GM12891 (cell line): ENCODE measurements at regions not wholly inside any gene's neighbourhood (a gene's known extent, or its start where the extent isn't known, plus 50 kb on each side); places are given as distances from the start of the nearest gene placed in this dataset.

Source experiments
- DNase-seq: peaks from one replicate; pipeline ENCODE4 v3.0.0; 2011; ENCODE audit warnings: low spot score; ENCODE audit not compliant: insufficient read length
- FAIRE-seq: peaks from 2 replicates; lab custom pipeline; 2011; peaks lifted over from hg19 to GRCh38; lab: Jason Lieb, UNC
- PAX5 ChIP-seq: IDR thresholded peaks from 2 replicates; pipeline ENCODE4 v1.6.1; 2011; ENCODE audit warnings: low read length, moderate library complexity, mild to moderate bottlenecking; ENCODE audit not compliant: insufficient read depth, severe bottlenecking
- POLR2A ChIP-seq: IDR thresholded peaks from 2 replicates; pipeline ENCODE4 v1.6.1; 2011; ENCODE audit warnings: low read depth, low read length, control low read depth
- POLR2AphosphoS5 ChIP-seq: IDR thresholded peaks from 2 replicates; pipeline ENCODE4 v1.6.1; 2011; ENCODE audit warnings: low read depth, low read length, control low read depth
- POU2F2 ChIP-seq: IDR thresholded peaks from 2 replicates; pipeline ENCODE4 v1.6.1; 2011; ENCODE audit warnings: low read depth, mild to moderate bottlenecking, control low read depth, low read length, moderate library complexity
- SPI1 ChIP-seq: IDR thresholded peaks from 2 replicates; pipeline ENCODE4 v1.6.1; 2011; ENCODE audit warnings: low read depth, low read length, control low read depth
- TAF1 ChIP-seq: IDR thresholded peaks from 2 replicates; pipeline ENCODE4 v1.6.1; 2011; ENCODE audit warnings: low read depth, low read length, control low read depth

GRCh38 chr6:14903176-14904038 is 342.5 kb upstream of the JARID2 start:
- FAIRE-seq (peak; percentile 80), DNase-seq (no peak)
- TF ChIP-seq TAF1 (no peak), POU2F2 (no peak), POLR2A (no peak), PAX5 (no peak), POLR2AphosphoS5 (no peak), SPI1 (no peak)

GRCh38 chr6:14905201-14905600 is 340.7 kb upstream of the JARID2 start:
- TF ChIP-seq TAF1 = no peak
- no peak for TF ChIP-seq PAX5
- FAIRE-seq (no peak), DNase-seq (no peak)

DNA sequence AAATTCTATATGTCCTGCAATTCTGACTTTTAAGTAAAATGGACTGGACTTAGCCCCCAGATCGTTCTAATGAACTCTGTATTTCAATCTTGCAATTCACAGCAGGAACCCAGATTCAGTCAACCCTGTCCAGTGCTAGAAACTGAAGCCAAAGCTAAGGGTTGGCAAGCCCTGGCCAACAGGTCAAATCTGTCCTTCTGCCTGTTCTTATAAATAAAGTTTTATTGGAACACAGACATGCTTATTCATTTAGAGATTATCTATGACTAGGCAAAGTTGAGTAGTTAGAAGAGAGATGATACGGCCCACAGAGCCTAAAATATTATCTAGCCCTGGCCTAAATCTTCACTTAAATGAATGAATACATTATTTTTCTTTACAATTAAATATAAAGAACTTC is 339.2 kb upstream of the JARID2 start:
- FAIRE-seq = no peak
- DNase-seq = no peak
- TF ChIP-seq POLR2AphosphoS5 = no peak

- DNase-seq (peak; percentile 53), FAIRE-seq (peak; percentile 94)
- TF ChIP-seq POLR2A (no peak), SPI1 (peak; percentile 99), POLR2AphosphoS5 (no peak), POU2F2 (0 out of 2 replicates have a peak, but pooled peaks have one; percentile 9), TAF1 (0 out of 2 replicates have a peak, but pooled peaks have one; percentile 22), PAX5 (peak; percentile 58)
These were observed 334.9 kb upstream of the JARID2 start for GRCh38 chr6:14910692-14911547.

- FAIRE-seq (no peak), DNase-seq (no peak)
- no peak for TF ChIP-seq PAX5
- no peak for TF ChIP-seq POLR2A
- TF ChIP-seq TAF1 = no peak
- no peak for TF ChIP-seq POLR2AphosphoS5
- no peak for TF ChIP-seq SPI1
- TF ChIP-seq POU2F2 = no peak
These were observed 333.6 kb upstream of the JARID2 start for GRCh38 chr6:14912226-14912625.

DNA sequence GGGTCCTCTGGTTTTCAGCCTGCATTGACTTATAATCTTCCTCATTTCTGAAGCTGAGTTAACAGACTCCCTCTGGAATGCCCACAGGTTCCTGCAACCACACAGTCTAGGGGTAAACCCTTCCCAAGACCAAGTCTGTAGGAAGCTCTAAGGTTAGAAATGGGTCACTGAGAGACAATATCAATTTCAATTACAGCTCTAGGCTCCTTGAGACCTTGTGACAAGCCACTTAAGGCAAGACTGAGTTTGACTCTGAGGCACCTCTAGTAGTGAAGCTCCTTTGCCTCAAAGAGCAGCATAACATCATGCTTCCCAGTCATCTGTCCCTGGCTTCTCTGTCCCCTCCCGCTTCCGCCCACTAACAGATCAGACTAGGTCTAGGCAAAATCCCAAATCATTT is 333.2 kb upstream of the JARID2 start:
- DNase-seq (no peak), FAIRE-seq (no peak)
- TF ChIP-seq SPI1 = no peak
- TF ChIP-seq POLR2AphosphoS5 = no peak
- no peak for TF ChIP-seq POLR2A
- no peak for TF ChIP-seq PAX5
- no peak for TF ChIP-seq TAF1
- TF ChIP-seq POU2F2 = no peak

- no peak for DNase-seq
- no peak for FAIRE-seq
- TF ChIP-seq POLR2AphosphoS5 (no peak), POU2F2 (no peak), POLR2A (no peak), PAX5 (no peak), TAF1 (no peak), SPI1 (no peak)
These were observed 331.9 kb upstream of the JARID2 start for GRCh38 chr6:14913931-14914330.

DNA sequence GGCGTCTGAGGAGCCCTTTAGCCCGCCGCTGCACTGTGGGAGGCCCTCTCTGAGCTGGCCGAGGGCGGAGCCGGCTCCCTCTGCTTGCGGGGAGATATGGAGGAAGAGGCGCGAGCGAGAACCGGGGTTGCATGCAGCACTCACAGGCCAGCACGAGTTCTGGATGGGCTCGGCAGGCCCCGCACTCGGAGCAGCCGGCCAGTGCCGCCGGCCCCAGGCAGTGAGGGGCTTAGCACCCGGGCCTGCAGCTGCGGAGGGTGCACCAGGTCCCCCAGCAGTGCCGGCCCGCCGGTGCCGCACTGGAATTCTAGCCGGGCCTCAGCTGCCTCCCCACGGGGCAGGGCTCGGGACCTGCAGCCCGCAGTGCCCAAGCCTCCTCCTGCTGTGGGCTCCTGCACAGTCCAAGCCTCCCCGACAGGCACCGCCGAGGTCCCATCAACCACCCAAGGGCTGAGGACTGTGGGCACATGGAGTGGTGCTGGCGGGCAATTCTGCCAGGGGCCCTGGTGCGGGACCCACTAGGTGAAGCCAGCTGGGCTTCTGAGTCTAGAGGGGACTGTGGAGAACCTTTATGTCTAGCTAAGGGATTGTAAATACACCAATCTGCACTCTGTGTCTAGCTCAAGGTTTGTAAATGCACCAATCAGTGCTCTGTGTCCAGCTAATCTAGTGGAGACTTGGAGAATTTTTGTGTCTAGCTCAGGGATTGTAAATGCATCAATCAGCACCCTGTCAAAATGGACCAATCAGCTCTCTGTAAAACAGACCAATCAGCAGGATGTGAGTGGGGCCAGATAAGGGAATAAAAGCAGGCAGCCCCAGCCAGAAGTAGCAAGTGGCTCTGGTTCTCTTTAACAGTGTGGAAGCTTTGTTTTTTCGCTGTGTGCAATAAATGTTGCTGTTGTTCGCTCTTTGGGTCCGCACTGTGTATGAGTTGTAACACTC is 329.7 kb upstream of the JARID2 start:
- DNase-seq (no peak), FAIRE-seq (no peak)
- TF ChIP-seq POLR2AphosphoS5 (no peak), POLR2A (no peak), POU2F2 (no peak), TAF1 (no peak), PAX5 (no peak), SPI1 (no peak)
